ENCODE measurements at regions not wholly inside any gene's neighbourhood (a gene's known extent, or its start where the extent isn't known, plus 50 kb on each side); places are given as distances from the start of the nearest gene placed in this dataset.
A peak's percentile ranks its signal among the peaks of the same experiment; 100 is the strongest.

GRCh38 chr6:23413327-23414050, 712.5 kb upstream of the NRSN1 start:
- no peaks in the 10 kb centered on the region for H3K79me2 ChIP-seq (ENCODE audit: insufficient read depth, low read length)
- H3K4me3 ChIP-seq (ENCODE audit: low read length, poor library complexity, severe bottlenecking), result peak overlapping the region; percentile 21
- no peaks in the 10 kb centered on the region for H3K36me3 ChIP-seq (ENCODE audit: insufficient read depth, low read length)
- H3K4me1 ChIP-seq (ENCODE audit: insufficient read depth, low read length, poor library complexity, severe bottlenecking), result peaks cover 11% of the 10 kb centered on the region
- no peaks in the 10 kb centered on the region for H3K9me2 ChIP-seq (replicated peaks; ENCODE audit: low read depth, low read length)
- no peaks in the 10 kb centered on the region for H3K27me3 ChIP-seq (ENCODE audit: insufficient read depth, low read length, poor library complexity, severe bottlenecking)
- H3F3A ChIP-seq (ENCODE audit: low read depth), result no peaks in the 10 kb centered on the region
- no peaks in the 10 kb centered on the region for H4K20me1 ChIP-seq (ENCODE audit: insufficient read depth, low read length, poor library complexity, severe bottlenecking)
- no peak for TF ChIP-seq CTCF (conservative IDR thresholded peaks at IDR 0.05; ENCODE audit: low read length)
- no peak for TF ChIP-seq EZH2phosphoT487 (IDR thresholded peaks at IDR 0.05; ENCODE audit: borderline replicate concordance)
- H2AFZ ChIP-seq (ENCODE audit: low read length), result no peak overlapping the region
- peak overlapping the region; percentile 44 for H3K4me2 ChIP-seq (ENCODE audit: low read depth, low read length, poor library complexity, severe bottlenecking)
- H3K9ac ChIP-seq (ENCODE audit: low read depth, low read length, poor library complexity, severe bottlenecking), result no peak overlapping the region
- H3K9me3 ChIP-seq (ENCODE audit: insufficient read depth, low read depth, low read length), result no peaks in the 10 kb centered on the region

GRCh38 chr6:23414051-23414445, 712.0 kb upstream of the NRSN1 start:
- H3K4me3 ChIP-seq (ENCODE audit: low read length, poor library complexity, severe bottlenecking), result peak overlapping the region; percentile 21
- no peaks in the 10 kb centered on the region for H4K20me1 ChIP-seq (ENCODE audit: insufficient read depth, low read length, poor library complexity, severe bottlenecking)
- no peaks in the 10 kb centered on the region for H3K9me3 ChIP-seq (ENCODE audit: insufficient read depth, low read depth, low read length)
- no peaks in the 10 kb centered on the region for H3K9me2 ChIP-seq (replicated peaks; ENCODE audit: low read depth, low read length)
- H3K4me1 ChIP-seq (ENCODE audit: insufficient read depth, low read length, poor library complexity, severe bottlenecking), result peaks cover 11% of the 10 kb centered on the region
- no peaks in the 10 kb centered on the region for H3K36me3 ChIP-seq (ENCODE audit: insufficient read depth, low read length)
- no peaks in the 10 kb centered on the region for H3K27me3 ChIP-seq (ENCODE audit: insufficient read depth, low read length, poor library complexity, severe bottlenecking)
- peak overlapping the region; percentile 44 for H3K4me2 ChIP-seq (ENCODE audit: low read depth, low read length, poor library complexity, severe bottlenecking)
- H3K9ac ChIP-seq (ENCODE audit: low read depth, low read length, poor library complexity, severe bottlenecking), result no peak overlapping the region
- no peak for TF ChIP-seq EZH2phosphoT487 (IDR thresholded peaks at IDR 0.05; ENCODE audit: borderline replicate concordance)
- TF ChIP-seq CTCF (conservative IDR thresholded peaks at IDR 0.05; ENCODE audit: low read length), result peak; percentile 60
- no peaks in the 10 kb centered on the region for H3F3A ChIP-seq (ENCODE audit: low read depth)
- no peaks in the 10 kb centered on the region for H3K79me2 ChIP-seq (ENCODE audit: insufficient read depth, low read length)
- no peak overlapping the region for H2AFZ ChIP-seq (ENCODE audit: low read length)

- Histone ChIP-seq H3K79me2 (ENCODE audit: insufficient read depth, low read length) (no peaks in the 10 kb centered on the region), H3K4me3 (ENCODE audit: low read length, poor library complexity, severe bottlenecking) (no peak overlapping the region), H3K9me2 (replicated peaks; ENCODE audit: low read depth, low read length) (no peaks in the 10 kb centered on the region), H3F3A (ENCODE audit: low read depth) (no peaks in the 10 kb centered on the region), H3K4me1 (ENCODE audit: insufficient read depth, low read length, poor library complexity, severe bottlenecking) (peaks cover 11% of the 10 kb centered on the region), H4K20me1 (ENCODE audit: insufficient read depth, low read length, poor library complexity, severe bottlenecking) (no peaks in the 10 kb centered on the region), H3K36me3 (ENCODE audit: insufficient read depth, low read length) (no peaks in the 10 kb centered on the region), H3K9ac (ENCODE audit: low read depth, low read length, poor library complexity, severe bottlenecking) (no peak overlapping the region), H3K4me2 (ENCODE audit: low read depth, low read length, poor library complexity, severe bottlenecking) (no peak overlapping the region), H2AFZ (ENCODE audit: low read length) (no peak overlapping the region), H3K9me3 (ENCODE audit: insufficient read depth, low read depth, low read length) (no peaks in the 10 kb centered on the region), H3K27me3 (ENCODE audit: insufficient read depth, low read length, poor library complexity, severe bottlenecking) (no peaks in the 10 kb centered on the region)
- TF ChIP-seq EZH2phosphoT487 (IDR thresholded peaks at IDR 0.05; ENCODE audit: borderline replicate concordance) (no peak), CTCF (conservative IDR thresholded peaks at IDR 0.05; ENCODE audit: low read length) (no peak)
Observed at GRCh38 chr6:23414922-23415321, 711.1 kb upstream of the NRSN1 start.

All from Loucy (cell line).